Duodenal mucosa (tissue), 2 donors: ENCODE measurements at regions not wholly inside any gene's neighbourhood (a gene's known extent, or its start where the extent isn't known, plus 50 kb on each side); places are given as distances from the start of the nearest gene placed in this dataset.

Experiments
- H3K27ac ChIP-seq: one replicate; pipeline ENCODE4 v1.7.0; 2013; ENCODE audit warnings: low read depth, low read length
- H3K27me3 ChIP-seq, 2 donors: one replicate each; pipeline ENCODE4 v1.7.0; 2013; ENCODE audit warnings: low read length in 2 of 2, control low read depth in 1 of 2; ENCODE audit not compliant: insufficient read depth in 2 of 2, control insufficient read depth in 1 of 2
- H3K36me3 ChIP-seq, 2 donors: one replicate each; pipeline ENCODE4 v1.7.0; 2013; ENCODE audit warnings: low read length in 2 of 2, control low read depth in 1 of 2; ENCODE audit not compliant: insufficient read depth in 2 of 2, control insufficient read depth in 1 of 2
- H3K4me1 ChIP-seq, 2 donors: one replicate each; pipeline ENCODE4 v1.7.0; 2013; ENCODE audit warnings: low read length in 2 of 2, control low read depth in 1 of 2; ENCODE audit not compliant: insufficient read depth in 2 of 2, control insufficient read depth in 1 of 2
- H3K4me3 ChIP-seq, 2 donors: one replicate each; pipeline ENCODE4 v1.7.0; 2013; ENCODE audit warnings: low read length in 2 of 2, low read depth in 1 of 2
- H3K9ac ChIP-seq, 2 donors: one replicate each; pipeline ENCODE4 v1.7.0; 2013; ENCODE audit warnings: low read length in 2 of 2, low read depth in 1 of 2
- H3K9me3 ChIP-seq, 2 donors: one replicate each; pipeline ENCODE4 v1.7.0; 2013; ENCODE audit warnings: low read length in 2 of 2, control low read depth in 1 of 2; ENCODE audit not compliant: control insufficient read depth in 1 of 2

DNA sequence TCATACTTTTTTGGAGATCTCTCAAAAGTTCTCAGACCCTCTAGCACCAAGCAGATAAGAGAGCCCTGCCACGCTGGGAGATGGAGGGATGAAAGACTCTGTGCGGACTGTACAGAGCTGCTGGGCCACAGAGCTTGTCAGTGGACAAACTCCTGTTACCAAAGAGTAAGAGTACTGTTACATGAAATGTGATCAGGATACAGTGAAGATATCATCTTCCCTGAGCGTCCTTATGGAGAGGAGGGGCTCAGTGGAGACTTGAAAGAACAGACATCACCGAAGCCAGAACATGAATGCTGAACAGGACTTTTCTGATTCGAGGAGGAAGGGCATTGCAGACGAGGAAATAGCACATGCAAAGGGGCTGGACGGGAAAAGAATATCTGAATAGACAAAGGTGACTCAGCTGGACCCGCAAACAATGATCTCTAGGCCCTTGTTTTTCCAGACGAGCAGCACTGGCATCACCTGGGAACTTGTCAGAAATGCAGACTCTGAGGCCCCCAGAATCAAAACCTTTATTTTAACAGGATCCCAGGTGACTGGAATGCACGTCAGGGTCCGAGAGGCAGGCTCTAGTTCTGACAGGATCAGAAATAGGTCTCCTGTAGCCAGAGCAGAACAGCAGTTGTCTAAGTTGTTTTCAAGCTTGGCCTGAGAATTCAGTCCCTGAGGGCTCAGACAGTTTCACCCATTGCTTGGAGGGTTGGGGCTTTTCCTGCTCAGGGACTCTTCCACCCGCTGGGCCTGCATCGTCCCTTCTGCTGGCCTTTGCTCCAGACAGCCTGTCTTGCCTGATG lies 277.9 kb downstream of the RPLP1 start:
- Histone ChIP-seq H3K4me1 (peaks cover 0 to 4% of the 10 kb centered on the region in 2 donors), H3K36me3 (no peaks in the 10 kb centered on the region), H3K9ac (no peak overlapping the region), H3K27ac (no peak overlapping the region), H3K27me3 (no peaks in the 10 kb centered on the region), H3K9me3 (no peaks in the 10 kb centered on the region), H3K4me3 (no peak overlapping the region)

GRCh38 chr15:69731081-69731330 lies 278.4 kb downstream of the RPLP1 start:
- Histone ChIP-seq H3K9ac (no peak overlapping the region), H3K9me3 (no peaks in the 10 kb centered on the region), H3K27me3 (no peaks in the 10 kb centered on the region), H3K4me3 (no peak overlapping the region), H3K4me1 (peaks cover 0 to under 1% of the 10 kb centered on the region in 2 donors), H3K27ac (no peak overlapping the region), H3K36me3 (no peaks in the 10 kb centered on the region)

DNA sequence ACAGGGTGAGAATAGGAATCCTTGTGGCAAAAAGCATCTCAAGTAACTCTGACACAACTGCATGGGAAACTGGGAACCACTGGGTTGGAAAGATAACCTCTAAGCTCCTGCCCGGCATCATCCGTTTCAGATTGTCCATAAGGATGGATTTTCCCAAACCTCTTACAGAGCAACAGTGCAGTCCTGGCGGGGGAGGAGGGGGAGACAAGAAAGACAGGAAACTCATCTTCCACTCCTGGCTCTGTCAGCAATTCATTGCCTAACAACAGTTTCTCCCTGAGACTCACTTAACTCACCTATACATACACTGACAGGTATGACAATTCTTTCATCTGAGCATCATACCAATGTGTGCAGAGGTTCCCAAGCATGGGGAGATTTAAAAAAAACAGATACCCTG lies 279.0 kb downstream of the RPLP1 start:
- no peak overlapping the region for H3K9ac ChIP-seq
- H3K4me1 ChIP-seq, result no peaks in the 10 kb centered on the region
- no peaks in the 10 kb centered on the region for H3K27me3 ChIP-seq
- H3K9me3 ChIP-seq, result no peaks in the 10 kb centered on the region
- no peak overlapping the region for H3K27ac ChIP-seq
- no peak overlapping the region for H3K4me3 ChIP-seq
- no peaks in the 10 kb centered on the region for H3K36me3 ChIP-seq

DNA sequence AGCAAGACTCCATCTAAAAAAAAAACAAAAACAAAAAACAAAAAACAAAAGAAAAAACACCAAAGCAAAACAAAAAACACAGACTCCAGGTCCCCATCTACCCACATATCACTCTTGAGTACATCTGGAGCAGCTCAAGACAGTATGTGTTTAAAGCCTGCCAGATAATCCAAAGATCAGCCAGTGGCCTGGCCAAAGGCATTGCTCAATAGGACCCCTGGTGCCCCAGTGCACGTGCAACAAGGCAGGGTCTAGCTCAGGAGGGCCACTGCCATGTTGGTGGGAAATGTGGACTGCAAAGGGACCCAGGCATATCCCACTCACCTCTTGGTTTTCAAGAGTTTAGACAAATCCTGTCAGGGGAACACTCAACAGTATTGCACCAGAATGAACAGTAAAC lies 279.5 kb downstream of the RPLP1 start:
- Histone ChIP-seq H3K36me3 (no peaks in the 10 kb centered on the region), H3K4me3 (no peak overlapping the region), H3K4me1 (no peaks in the 10 kb centered on the region)

GRCh38 chr15:69734699-69735098 lies 282.1 kb downstream of the RPLP1 start:
- no peak overlapping the region for H3K4me3 ChIP-seq
- no peaks in the 10 kb centered on the region for H3K9me3 ChIP-seq
- no peaks in the 10 kb centered on the region for H3K36me3 ChIP-seq
- no peaks in the 10 kb centered on the region for H3K4me1 ChIP-seq
- no peak overlapping the region for H3K27ac ChIP-seq
- H3K27me3 ChIP-seq, result no peaks in the 10 kb centered on the region
- H3K9ac ChIP-seq, result no peak overlapping the region

More for the DNA sequence above, 279.5 kb downstream of the RPLP1 start:
- no peak overlapping the region for H3K27ac ChIP-seq
- H3K27me3 ChIP-seq, result no peaks in the 10 kb centered on the region
- H3K9ac ChIP-seq, result no peak overlapping the region
- no peaks in the 10 kb centered on the region for H3K9me3 ChIP-seq

GRCh38 chr15:69735121-69735520 lies 282.5 kb downstream of the RPLP1 start:
- no peaks in the 10 kb centered on the region for H3K4me1 ChIP-seq
- H3K27ac ChIP-seq, result no peak overlapping the region
- H3K36me3 ChIP-seq, result no peaks in the 10 kb centered on the region

GRCh38 chr15:69736161-69736560 lies 283.5 kb downstream of the RPLP1 start:
- Histone ChIP-seq H3K4me3 (no peak overlapping the region), H3K36me3 (no peaks in the 10 kb centered on the region), H3K27me3 (no peaks in the 10 kb centered on the region), H3K4me1 (no peaks in the 10 kb centered on the region), H3K9ac (no peak overlapping the region), H3K27ac (no peak overlapping the region), H3K9me3 (peaks cover 0 to 5% of the 10 kb centered on the region in 2 donors)

More at GRCh38 chr15:69735121-69735520, 282.5 kb downstream of the RPLP1 start:
- Histone ChIP-seq H3K9me3 (no peaks in the 10 kb centered on the region), H3K4me3 (no peak overlapping the region), H3K9ac (no peak overlapping the region), H3K27me3 (no peaks in the 10 kb centered on the region)

DNA sequence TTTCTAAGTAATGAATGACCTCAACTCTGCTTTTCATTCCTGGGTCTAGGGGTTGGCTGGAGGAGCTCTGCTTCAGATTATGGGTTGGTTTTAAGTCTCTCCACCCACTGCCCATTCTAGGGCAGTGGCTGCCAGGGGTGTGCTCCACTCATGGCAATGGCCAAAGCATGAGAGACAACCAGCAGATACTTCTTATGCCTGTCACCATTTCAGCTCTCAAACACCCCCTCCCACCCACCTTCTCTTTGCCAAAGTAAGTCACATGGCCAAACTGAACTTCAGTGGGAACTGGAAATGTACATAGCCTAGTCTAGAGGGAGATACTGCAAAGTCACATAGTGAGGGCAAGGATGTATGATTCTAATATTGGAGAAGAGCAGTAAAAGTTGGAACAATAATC lies 285.3 kb downstream of the RPLP1 start:
- Histone ChIP-seq H3K4me1 (no peaks in the 10 kb centered on the region), H3K27me3 (no peaks in the 10 kb centered on the region), H3K36me3 (no peaks in the 10 kb centered on the region), H3K9me3 (peaks cover 0 to 5% of the 10 kb centered on the region in 2 donors), H3K9ac (no peak overlapping the region), H3K4me3 (no peak overlapping the region), H3K27ac (no peak overlapping the region)

GRCh38 chr15:69740684-69741083 lies 288.1 kb downstream of the RPLP1 start:
- H3K27me3 ChIP-seq, result peaks cover 0 to 3% of the 10 kb centered on the region in 2 donors
- H3K9me3 ChIP-seq, result peaks cover 0 to 5% of the 10 kb centered on the region in 2 donors
- H3K36me3 ChIP-seq, result no peaks in the 10 kb centered on the region
- no peak overlapping the region for H3K27ac ChIP-seq
- no peaks in the 10 kb centered on the region for H3K4me1 ChIP-seq
- no peak overlapping the region for H3K9ac ChIP-seq
- H3K4me3 ChIP-seq, result no peak overlapping the region

DNA sequence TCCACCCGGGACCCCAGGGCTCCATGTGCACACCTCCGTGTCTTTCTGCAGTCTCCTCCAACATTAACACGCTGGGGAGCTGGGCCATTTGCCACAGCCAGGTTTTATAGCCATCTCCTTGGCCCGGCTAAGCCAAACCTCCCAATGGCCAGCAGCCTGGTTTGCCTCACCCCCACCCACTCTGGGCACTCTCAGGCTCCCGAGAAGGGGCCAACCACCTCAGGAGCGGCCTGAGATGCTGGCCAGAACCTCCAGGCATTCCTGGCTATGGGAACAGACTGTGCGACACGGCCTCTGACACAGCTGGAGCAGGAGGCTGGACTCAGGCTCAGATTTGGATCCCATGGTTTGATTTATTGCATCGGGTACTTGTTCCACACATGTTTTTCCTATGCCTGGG lies 289.7 kb downstream of the RPLP1 start:
- no peaks in the 10 kb centered on the region for H3K4me1 ChIP-seq
- H3K9me3 ChIP-seq, result peaks cover 0 to 5% of the 10 kb centered on the region in 2 donors
- H3K27ac ChIP-seq, result no peak overlapping the region
- peaks cover 0 to 3% of the 10 kb centered on the region in 2 donors for H3K27me3 ChIP-seq
- no peaks in the 10 kb centered on the region for H3K36me3 ChIP-seq
- H3K4me3 ChIP-seq, result no peak overlapping the region
- H3K9ac ChIP-seq, result no peak overlapping the region
